DND-41 (cell line): ENCODE measurements at regions not wholly inside any gene's neighbourhood (a gene's known extent, or its start where the extent isn't known, plus 50 kb on each side); places are given as distances from the start of the nearest gene placed in this dataset.

Source experiments
- EZH2 ChIP-seq: IDR thresholded peaks from 3 replicates; pipeline ENCODE4 v1.6.1; 2012; ENCODE audit warnings: borderline replicate concordance, low read depth, mild to moderate bottlenecking, moderate library complexity, low read length, inconsistent platforms; ENCODE audit not compliant: severe bottlenecking
- TF ChIP-seq, protein P1 (sequence below): IDR thresholded peaks from 2 replicates; pipeline ENCODE4 v1.5.1; 2012; ENCODE audit warnings: borderline replicate concordance, low read length, moderate library complexity, mild to moderate bottlenecking; ENCODE audit not compliant: poor library complexity, severe bottlenecking; ENCODE audit errors: extremely low read depth

DNA sequence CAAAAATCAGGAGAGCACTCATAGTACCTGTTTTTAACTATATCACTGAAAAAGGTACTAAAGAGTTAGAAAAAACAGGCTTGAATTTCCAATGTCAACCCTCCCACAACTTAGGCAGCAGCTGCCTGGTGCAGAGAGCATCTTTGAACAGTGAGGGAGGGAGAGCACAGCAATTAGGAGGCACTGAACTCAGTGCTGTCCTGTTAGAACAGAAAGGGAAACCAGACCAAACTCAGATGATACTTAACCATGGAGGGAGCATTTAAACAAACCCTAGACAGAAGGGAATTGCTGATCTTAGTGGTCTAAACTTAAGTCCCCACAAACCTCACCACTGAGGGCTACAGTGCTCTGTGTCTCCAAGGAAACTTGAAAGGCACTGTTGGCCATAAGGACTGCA lies 179.2 kb upstream of the AGTR1 start:
- TF ChIP-seq, protein P1, sequence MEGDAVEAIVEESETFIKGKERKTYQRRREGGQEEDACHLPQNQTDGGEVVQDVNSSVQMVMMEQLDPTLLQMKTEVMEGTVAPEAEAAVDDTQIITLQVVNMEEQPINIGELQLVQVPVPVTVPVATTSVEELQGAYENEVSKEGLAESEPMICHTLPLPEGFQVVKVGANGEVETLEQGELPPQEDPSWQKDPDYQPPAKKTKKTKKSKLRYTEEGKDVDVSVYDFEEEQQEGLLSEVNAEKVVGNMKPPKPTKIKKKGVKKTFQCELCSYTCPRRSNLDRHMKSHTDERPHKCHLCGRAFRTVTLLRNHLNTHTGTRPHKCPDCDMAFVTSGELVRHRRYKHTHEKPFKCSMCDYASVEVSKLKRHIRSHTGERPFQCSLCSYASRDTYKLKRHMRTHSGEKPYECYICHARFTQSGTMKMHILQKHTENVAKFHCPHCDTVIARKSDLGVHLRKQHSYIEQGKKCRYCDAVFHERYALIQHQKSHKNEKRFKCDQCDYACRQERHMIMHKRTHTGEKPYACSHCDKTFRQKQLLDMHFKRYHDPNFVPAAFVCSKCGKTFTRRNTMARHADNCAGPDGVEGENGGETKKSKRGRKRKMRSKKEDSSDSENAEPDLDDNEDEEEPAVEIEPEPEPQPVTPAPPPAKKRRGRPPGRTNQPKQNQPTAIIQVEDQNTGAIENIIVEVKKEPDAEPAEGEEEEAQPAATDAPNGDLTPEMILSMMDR, result no peak
- TF ChIP-seq EZH2, result no peak
